Heart left ventricle (tissue), 16 donors: ENCODE measurements at regions not wholly inside any gene's neighbourhood (a gene's known extent, or its start where the extent isn't known, plus 50 kb on each side); places are given as distances from the start of the nearest gene placed in this dataset.
A peak's percentile ranks its signal among the peaks of the same experiment; 100 is the strongest.
"Not testable (repeated sequence)": the region's sequence is repeated elsewhere in the genome, so short reads cannot be mapped to it uniquely, and the experiment has no call there.

Source experiments
- ATAC-seq, 4 donors: fragments of 200-7000 bp; cut with Tn5 transposase; one replicate each; pipeline ENCODE4 v1.9.1; 2020 to 2022; ENCODE audit warnings: moderate library complexity in 4 of 4, mild to moderate bottlenecking in 3 of 4, moderate number of reproducible peaks in 1 of 4
- DNase-seq, 5 donors: peaks; one replicate each; pipeline ENCODE4 v3.0.0-alpha.2; 2020
- H3K27ac ChIP-seq, 12 donors: fragments of 200-600 bp; sonication (generic) in 4 of 12; one replicate each; pipeline versions ENCODE4 v1.5.0 to v1.8.0; 2016 to 2022; ENCODE audit warnings: mild to moderate bottlenecking in 2 of 12
- H3K27me3 ChIP-seq, 9 donors: fragments of 200-600 bp; sonication (generic) in 2 of 9; one replicate each; pipeline versions ENCODE4 v1.5.1 to v1.8.0; 2016 to 2022; ENCODE audit warnings: mild to moderate bottlenecking in 3 of 9
- H3K36me3 ChIP-seq, 9 donors: fragments of 200-600 bp; sonication (generic) in 2 of 9; one replicate each; pipeline versions ENCODE4 v1.5.0 to v1.8.0; 2018 to 2022; ENCODE audit warnings: mild to moderate bottlenecking in 2 of 9
- H3K4me1 ChIP-seq, 12 donors: fragments of 200-600 bp; sonication (generic) in 4 of 12; one replicate each; pipeline versions ENCODE4 v1.5.0 to v1.8.0; 2016 to 2022; ENCODE audit warnings: mild to moderate bottlenecking in 3 of 12
- H3K4me3 ChIP-seq, 12 donors: fragments of 200-600 bp; sonication (generic) in 4 of 12; one replicate each; pipeline versions ENCODE4 v1.5.0 to v1.8.0; 2017 to 2022; ENCODE audit warnings: mild to moderate bottlenecking in 9 of 12, moderate library complexity in 4 of 12
- H3K9me3 ChIP-seq, 12 donors: fragments of 200-600 bp; sonication (generic) in 4 of 12; one replicate each; pipeline versions ENCODE4 v1.5.0 to v1.8.0; 2016 to 2022; ENCODE audit warnings: mild to moderate bottlenecking in 1 of 12
- CTCF ChIP-seq, 12 donors: fragments of 200-600 bp; sonication (generic) in 4 of 12; IDR thresholded peaks; one replicate each; pipeline versions ENCODE4 v1.5.0 to v1.8.0; 2018 to 2022; ENCODE audit warnings: antibody characterized with exemption in 12 of 12, mild to moderate bottlenecking in 5 of 12
- POLR2A ChIP-seq, 2 donors: fragments of 450-650 bp; IDR thresholded peaks; one replicate each; pipeline ENCODE4 v1.6.1; 2017; ENCODE audit warnings: antibody characterized with exemption in 2 of 2, mild to moderate bottlenecking in 2 of 2, moderate library complexity in 2 of 2
- WGBS, 4 donors: extraction: QIAGEN DNeasy Blood & Tissue Kit in 2 of 4; methylation state at CpG; one replicate each; pipeline versions ENCODE4 v1.1.5 to v1.1.7; 2013 to 2018; 5-methylcytosine and 5-hydroxymethylcytosine counted together
- intact Hi-C, 10 donors: fragments of 100-400 bp; cut with DNase I; formaldehyde crosslinking; loops; one replicate each; pipeline versions ENCODE4 v1.11.1 to v1.14.2; 2022
- donor health status: ischemic (EF 13 %, LVEDD 7.1; RV severe dilation, severe dysfunction).
- donor health status: healthy with polysubstance abuse.
- donor health status: DM: no; HTN: yes; CAD: no.
- donor health status: DM: no; HTN: no; CAD: no.
- donor health status: ischemic (EF 25% LVEDD 6.9; RV normal size, moderate dysfunction).
- donor health status: ischemic (EF 25% LVEDD 5.7; RV mildly dilated, moderate dysfunction).
- donor health status: healthy.
- donor health status: DM: yes; HTN: yes; CAD: no.
- donor health status: ischemic (EF 35%, LVEDD 5.7; RV mildly dilated, moderate dysfunction).
- donor health status: nonischemic (EF 11% LVEDD 7.7; RV severe dilation, severe dysfunction).
- donor health status: DM: yes; HTN: yes; CAD: no.
- donor health status: PGD.
- donor health status: ischemic (EF 29% LVEDD 5.4; RV normal size, mild dysfunction).
- donor health status: nonischemic (EF 23%, LVEDD 6.1; RV moderate dilation, normal function).

DNA sequence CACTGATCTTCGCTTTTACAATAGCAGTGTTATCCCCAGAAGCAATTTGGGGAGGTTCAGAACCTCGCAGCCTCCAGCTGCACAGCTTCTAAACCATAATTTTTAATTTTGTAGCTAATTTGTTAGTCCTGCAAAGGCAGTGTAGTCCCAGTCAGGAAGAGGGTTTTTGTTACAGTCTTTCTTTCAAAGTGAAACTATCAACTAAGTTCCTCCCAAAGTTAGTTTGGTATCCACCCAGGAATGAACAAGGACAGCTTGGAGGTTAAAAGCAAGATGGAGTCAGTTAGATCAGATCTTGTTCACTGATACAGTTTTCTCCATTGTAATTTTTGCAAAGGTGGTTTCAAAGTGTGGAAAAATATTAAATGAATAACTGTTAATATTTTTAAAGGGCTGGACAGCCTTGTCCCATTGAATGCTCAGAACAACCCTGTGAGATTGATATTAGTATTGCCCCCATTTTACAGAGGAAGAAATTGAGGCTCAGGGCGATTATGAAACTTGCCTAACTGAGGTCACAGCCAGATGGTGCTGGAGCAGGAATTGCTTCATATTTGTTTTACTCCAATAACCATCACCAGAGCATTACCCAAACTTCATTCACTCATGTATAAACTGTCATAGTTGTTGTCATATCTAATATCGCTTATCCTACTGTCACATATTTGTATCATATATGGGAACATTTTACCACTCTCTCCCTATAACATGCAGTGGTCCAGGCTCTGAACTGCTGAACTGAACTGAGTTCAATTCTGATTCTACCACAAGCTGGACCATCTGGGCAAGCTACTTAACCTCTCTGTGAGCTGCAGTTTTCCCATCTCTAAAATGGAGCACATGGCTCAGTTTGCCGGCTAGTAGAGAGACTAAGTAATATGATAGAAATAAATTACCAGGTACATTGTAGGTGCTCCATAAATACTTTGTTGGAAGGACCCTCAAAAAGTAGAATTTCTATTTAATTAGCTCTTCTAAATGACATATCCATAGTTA lies 213.8 kb downstream of the BCAS1 start:
- Histone ChIP-seq H3K27ac (peak overlapping the region in 1 of 12 donors; percentile 50), H3K9me3 (no peaks in the 10 kb centered on the region), H3K4me3 (no peak overlapping the region), H3K4me1 (peaks cover 0 to 40% (median 10%) of the 10 kb centered on the region in 12 donors), H3K36me3 (no peaks in the 10 kb centered on the region), H3K27me3 (no peaks in the 10 kb centered on the region)
- DNase-seq = no peak
- TF ChIP-seq POLR2A (IDR thresholded peaks at IDR 0.05) = no peak
- TF ChIP-seq CTCF (IDR thresholded peaks at IDR 0.05) = no peak
- intact Hi-C loops = no loop called here
- WGBS, 4 donors = 95 to 97% (median 96%) methylated on average over 5 of the region's 5 CpGs
- ATAC-seq = no peak

DNA sequence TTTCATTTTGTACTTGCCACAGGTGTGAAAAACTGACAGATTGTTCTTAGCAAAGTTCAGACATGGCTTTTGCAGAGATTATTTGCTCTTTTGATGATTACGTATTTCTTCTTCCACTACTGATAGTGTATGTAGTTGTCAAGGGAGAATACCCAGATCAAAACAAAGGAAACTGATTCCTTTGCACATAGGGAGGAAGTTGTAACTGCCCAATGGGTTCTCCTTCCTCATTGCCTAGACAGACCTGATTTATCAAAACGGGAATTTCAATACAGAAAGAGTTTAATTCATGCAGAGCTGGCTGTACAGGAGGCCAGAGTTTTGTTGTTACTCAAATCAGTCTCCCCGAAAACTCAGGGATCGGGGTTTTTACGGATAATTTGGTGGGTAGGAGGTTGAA lies 214.7 kb downstream of the BCAS1 start:
- no peak for TF ChIP-seq CTCF (IDR thresholded peaks at IDR 0.05)
- no peak for TF ChIP-seq POLR2A (IDR thresholded peaks at IDR 0.05)
- DNase-seq (no peak), ATAC-seq (no peak)
- peak overlapping the region in 1 of 12 donors; percentile 50 for H3K27ac ChIP-seq
- H3K36me3 ChIP-seq = no peaks in the 10 kb centered on the region
- H3K4me1 ChIP-seq = peaks cover 0 to 40% (median 10%) of the 10 kb centered on the region in 12 donors
- intact Hi-C loops = no loop called here
- 86 to 88% (median 86%) methylated on average over 5 of the region's 5 CpGs for WGBS, 4 donors
- no peak overlapping the region for H3K4me3 ChIP-seq
- no peaks in the 10 kb centered on the region for H3K27me3 ChIP-seq
- H3K9me3 ChIP-seq = no peaks in the 10 kb centered on the region

GRCh38 chr20:53854609-53854926 lies 215.8 kb downstream of the BCAS1 start:
- H3K27ac ChIP-seq, H3K9me3 ChIP-seq, H3K4me3 ChIP-seq, ATAC-seq, DNase-seq, intact Hi-C loops, H3K27me3 ChIP-seq, H3K36me3 ChIP-seq: not testable (repeated sequence)
- H3K4me1 ChIP-seq = peaks cover 0 to 33% (median 6%) of the 10 kb centered on the region in 12 donors
- 80 to 100% (median 100%) methylated on average over 3 to 5 of the region's 10 CpGs; no CpG with 5 or more reads in 1 of the 4 donors for WGBS, 4 donors

GRCh38 chr20:53853111-53853713 lies 217.2 kb downstream of the BCAS1 start:
- TF ChIP-seq CTCF (IDR thresholded peaks at IDR 0.05) (no peak), POLR2A (IDR thresholded peaks at IDR 0.05) (no peak)
- intact Hi-C loops = no loop called here
- no peak for ATAC-seq
- no peaks in the 10 kb centered on the region for H3K27me3 ChIP-seq
- H3K36me3 ChIP-seq = no peaks in the 10 kb centered on the region
- H3K4me3 ChIP-seq = no peak overlapping the region
- 83 to 98% (median 86%) methylated on average over 4 of the region's 4 CpGs for WGBS, 4 donors
- no peak for DNase-seq
- no peaks in the 10 kb centered on the region for H3K9me3 ChIP-seq
- peaks cover 0 to 32% (median 6%) of the 10 kb centered on the region in 12 donors for H3K4me1 ChIP-seq
- H3K27ac ChIP-seq = no peak overlapping the region
